GM19438 (cell line): ENCODE measurements at regions not wholly inside any gene's neighbourhood (a gene's known extent, or its start where the extent isn't known, plus 50 kb on each side); places are given as distances from the start of the nearest gene placed in this dataset.

ENCODE experiments used
- ATAC-seq: cut with Tn5 transposase; IDR thresholded peaks from one replicate; pipeline ENCODE4 v1.9.1; 2021; ENCODE audit warnings: low read depth; ENCODE audit not compliant: unreplicated experiment

DNA sequence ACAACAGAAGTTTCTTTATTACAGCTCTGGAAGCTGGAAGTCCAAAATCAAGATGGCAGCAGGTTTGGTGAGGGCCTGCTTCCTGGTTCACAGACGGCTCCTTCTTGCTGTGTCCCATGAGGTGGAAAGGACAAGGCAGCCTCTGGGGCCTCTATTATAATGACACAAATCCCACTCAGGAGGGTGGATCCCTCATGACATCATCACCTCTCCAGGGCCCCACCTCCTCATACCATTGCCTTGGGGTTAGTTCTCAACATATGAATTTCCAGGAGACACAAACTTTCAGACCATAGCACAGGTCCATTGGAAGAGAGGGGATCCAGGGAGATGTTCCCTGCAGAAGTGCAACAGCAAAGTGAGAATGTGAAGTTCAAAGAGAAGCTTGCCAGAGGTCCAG lies 202.8 kb downstream of the TFCP2L1 start:
- ATAC-seq: no peak

- ATAC-seq: no peak
Observed at GRCh38 chr2:121084130-121084680, 200.8 kb downstream of the TFCP2L1 start.

DNA sequence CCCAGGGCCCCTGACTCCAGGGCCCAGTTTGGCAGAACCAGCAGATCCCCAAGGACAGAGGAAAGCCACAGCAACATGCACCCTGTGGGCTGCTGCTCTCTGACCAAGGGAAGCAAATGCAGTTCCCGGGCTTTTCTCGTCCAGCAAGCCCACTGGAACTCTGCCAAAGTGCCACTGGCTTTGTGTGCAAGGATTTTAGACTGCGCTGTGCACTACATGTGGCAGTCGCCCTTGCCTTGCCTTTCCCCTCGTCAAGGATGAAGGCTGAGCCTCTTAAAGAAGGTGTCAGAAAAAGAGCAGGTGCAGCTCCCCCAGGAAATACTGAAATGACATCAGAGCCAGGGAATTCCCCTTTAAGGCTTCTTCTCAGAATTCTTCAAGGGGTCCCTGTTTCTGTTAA lies 199.2 kb downstream of the TFCP2L1 start:
- no peak for ATAC-seq

- no peak for ATAC-seq
Observed at GRCh38 chr2:121086450-121086849, 198.6 kb downstream of the TFCP2L1 start.

GRCh38 chr2:121087117-121087516 lies 197.9 kb downstream of the TFCP2L1 start:
- ATAC-seq: no peak

DNA sequence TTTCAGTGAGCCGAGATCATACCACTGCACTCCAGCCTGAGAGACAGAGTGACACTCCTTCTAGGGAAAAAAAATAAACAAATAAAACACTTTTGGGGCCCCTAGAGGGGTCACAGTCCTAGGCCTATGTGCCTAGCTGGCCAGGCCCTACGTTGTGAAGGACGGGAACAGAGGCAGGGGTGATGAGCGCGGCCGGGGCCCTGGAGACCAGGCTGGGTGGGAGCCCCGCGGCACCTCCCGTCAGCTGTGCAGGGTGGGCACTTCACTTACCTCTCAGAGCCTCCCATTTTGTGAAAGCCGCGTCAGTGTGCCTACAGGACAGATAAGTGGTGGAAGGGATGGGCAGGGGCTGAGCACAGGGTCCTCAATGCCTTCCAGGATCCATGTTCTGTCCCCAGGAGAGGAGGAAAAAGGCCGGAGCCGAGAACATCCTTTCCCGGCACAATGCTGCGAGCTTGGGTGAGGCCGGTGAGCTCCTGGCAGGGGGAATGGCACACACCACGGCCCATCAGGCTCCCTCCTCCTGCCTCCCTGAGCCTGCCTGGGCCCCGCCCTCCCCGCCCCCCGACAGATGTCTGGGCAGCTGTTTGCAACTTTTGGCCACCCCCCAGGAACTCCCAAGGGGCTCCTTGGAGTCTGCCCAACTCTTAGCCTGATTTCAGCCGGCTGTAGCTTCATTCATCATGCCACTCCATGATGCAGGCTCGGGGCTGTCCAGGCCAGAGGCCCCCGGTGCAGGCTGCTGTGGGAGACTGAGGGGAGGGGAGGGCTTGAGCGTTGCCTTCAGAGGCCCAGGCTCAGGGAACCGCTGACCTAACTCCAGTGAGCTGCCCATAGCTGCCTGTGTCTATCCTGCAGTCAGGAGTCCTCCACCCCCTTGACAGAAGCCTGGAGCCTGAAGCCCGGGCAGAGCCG lies 196.5 kb downstream of the TFCP2L1 start:
- no peak for ATAC-seq

- no peak for ATAC-seq
Observed at GRCh38 chr2:121089166-121089510, 195.9 kb downstream of the TFCP2L1 start.

- no peak for ATAC-seq
Observed at GRCh38 chr2:121090088-121090715, 194.8 kb downstream of the TFCP2L1 start.

GRCh38 chr2:121092095-121092494 lies 192.9 kb downstream of the TFCP2L1 start:
- ATAC-seq: no peak

DNA sequence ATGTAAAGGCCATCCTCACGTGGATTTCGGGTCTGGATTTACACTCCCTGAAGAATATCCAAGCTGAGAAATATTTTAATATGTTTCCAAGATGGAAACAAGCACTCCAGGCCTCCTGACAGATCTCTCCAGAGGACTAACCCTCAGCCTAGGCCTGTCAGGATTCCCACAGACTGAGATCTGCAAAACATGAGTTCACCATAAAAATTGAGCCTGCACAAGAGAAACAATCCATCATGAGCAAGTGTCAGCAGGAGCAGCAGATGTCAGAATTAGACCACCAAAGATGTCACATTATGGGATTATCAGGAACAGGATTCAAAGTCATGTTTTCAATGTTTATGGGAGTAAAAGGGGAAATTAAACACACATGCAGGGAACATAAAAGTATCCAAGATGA lies 191.3 kb downstream of the TFCP2L1 start:
- no peak for ATAC-seq

DNA sequence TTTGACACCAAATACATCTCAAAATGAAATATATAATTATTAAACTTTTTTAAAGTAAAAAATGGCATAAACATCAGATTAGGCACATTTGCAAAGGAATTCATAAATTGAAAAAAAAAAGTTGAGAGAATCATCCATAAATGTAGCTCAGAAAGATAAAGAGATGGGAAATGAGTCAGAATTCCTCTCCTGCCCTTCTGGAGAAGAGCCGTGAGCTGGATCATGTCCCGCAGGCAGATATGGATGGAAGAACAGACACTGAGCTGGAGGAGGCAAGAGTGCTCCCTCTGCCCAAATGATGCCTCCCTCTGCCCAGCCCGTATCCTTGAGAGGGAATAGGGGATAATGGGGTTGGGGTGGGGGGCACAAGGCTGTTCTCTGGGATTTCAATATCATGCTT lies 190.9 kb downstream of the TFCP2L1 start:
- ATAC-seq: no peak

GRCh38 chr2:121094845-121095244 lies 190.2 kb downstream of the TFCP2L1 start:
- no peak for ATAC-seq

DNA sequence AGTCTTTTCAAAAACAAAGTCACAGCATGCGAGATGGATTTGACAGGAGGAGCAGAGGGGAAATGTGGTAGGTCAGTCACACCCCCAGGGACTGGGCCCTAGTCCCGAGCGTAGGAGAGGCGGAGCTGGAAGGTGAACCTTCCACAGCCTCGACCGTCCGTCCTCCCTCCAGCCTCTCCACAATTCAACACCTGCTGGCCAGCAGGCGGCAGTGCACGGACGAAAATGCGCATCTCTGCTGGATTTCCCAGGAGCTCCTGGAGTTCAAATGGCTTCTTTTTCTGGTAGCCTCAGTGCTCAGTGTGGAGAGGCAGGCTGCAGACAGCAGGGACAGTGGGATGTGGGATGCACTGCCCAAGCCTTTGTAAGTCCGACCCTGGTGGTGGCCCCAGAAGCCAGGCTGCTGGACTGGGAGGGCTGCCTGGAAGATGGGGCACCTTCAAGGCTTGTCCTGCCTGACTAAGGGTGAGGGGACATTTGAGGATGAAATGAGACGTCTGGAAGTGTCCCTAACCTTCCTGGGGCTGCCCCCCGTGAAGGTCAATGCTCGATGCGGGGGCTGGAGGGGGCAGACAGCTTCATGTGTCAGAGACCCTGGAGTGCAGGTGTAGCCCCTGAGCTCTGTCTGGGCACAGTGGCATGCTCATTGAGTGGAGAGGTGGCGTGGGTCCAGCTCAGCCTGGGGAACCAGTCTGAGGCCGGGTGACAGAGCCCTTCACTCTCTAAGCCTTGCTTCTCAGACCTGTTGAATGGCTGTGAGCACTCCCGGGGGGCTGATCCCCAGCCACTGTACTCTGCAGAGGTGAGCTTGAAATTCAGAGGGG lies 189.5 kb downstream of the TFCP2L1 start:
- peak; percentile 60 for ATAC-seq

- no peak for ATAC-seq
Observed at GRCh38 chr2:121096611-121097010, 188.4 kb downstream of the TFCP2L1 start.

GRCh38 chr2:121098556-121098955 lies 186.4 kb downstream of the TFCP2L1 start:
- ATAC-seq: no peak

DNA sequence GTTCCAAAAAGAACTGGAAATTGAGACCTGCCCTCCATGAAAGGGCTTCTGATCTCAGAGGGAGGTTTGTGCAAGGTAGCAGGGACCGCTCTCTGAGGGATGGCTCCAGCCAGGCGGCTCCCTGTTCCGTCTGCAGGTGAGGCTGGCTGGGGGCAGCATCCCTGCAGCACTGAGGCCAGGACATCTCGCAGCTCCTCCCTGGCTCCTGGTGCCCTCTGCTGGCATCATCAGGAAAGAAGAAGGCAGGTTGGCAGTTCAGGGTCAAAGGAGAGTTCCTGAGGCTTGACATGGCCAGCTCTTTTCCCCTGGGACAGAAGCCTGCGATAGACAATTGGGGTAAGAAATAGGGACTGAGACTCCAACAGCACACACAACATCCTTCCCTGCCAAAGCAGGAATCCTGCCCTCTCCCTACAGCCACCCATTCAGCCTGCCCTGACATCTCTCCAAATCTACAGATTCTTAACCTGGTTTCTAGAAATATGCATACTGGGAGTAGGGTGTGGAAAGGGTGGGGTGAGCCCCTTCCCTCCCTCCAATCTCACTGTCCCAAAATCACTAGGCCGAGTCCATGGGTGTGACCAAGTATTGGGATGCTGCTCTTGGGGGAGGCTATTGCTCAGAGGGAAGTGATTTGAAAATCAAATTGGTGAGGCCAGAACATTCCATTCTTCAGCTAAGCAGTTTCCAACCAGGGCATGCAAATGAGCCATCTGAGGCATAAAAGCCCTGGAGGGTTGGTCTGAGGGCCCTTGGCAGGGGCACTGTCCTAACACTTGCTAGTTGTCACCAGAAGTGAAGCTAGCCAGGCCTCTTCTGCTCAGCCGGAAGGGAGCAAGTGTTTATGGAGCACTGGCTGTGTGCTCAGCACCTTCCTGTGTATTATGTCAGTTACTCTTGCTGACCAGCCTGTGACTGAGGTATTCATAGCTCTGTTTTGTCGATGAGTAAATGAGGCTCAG lies 185.4 kb downstream of the TFCP2L1 start:
- ATAC-seq: no peak

DNA sequence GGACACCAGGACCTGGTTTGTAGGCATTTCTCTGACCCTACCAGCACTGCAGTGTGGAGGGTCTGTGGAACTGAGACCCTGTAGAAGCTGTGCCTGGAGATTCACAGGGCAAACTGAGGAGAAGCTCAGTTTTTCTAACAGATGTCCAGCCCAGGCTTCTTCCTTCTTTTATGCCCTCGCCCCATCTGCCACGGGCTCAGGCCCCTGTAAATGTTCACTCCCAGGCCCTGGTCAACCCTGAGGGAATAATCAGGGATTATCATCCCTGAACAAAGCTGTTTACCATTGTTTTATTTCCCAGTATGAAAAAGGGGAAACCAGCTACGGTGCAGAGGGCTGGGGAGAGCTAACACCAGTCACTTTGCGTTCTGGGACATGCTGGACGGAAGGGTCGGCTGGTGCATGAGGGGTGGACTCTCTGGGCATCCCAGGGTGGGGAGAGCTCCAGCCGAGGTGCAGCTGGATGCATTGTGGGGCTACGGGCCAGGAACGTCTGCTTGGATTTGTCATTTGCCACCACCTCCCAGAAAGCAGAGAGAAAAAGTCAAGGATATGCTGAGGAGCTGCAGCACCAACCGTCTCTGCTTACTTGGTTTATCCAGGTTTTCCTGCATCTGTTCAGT lies 183.8 kb downstream of the TFCP2L1 start:
- ATAC-seq: no peak

- ATAC-seq: no peak
Observed at GRCh38 chr2:121102941-121103340, 182.1 kb downstream of the TFCP2L1 start.

- no peak for ATAC-seq
Observed at GRCh38 chr2:121103960-121104359, 181.0 kb downstream of the TFCP2L1 start.
